Keratinocyte (primary cell): ENCODE measurements at regions not wholly inside any gene's neighbourhood (a gene's known extent, or its start where the extent isn't known, plus 50 kb on each side); places are given as distances from the start of the nearest gene placed in this dataset.

Experiments used
- EZH2 ChIP-seq: IDR thresholded peaks from one replicate; pipeline ENCODE4 v1.6.1; 2012; ENCODE audit warnings: inconsistent platforms, mild to moderate bottlenecking, low read length, moderate library complexity
- TF ChIP-seq, protein P1 (sequence below), 3 experiments: IDR thresholded peaks in 1 of 3; conservative IDR thresholded peaks in 1 of 3; optimal IDR thresholded peaks in 1 of 3; 2 replicates in 2 of 3; 3 replicates in 1 of 3; pipeline versions ENCODE3 to v1.5.1; 2011; ENCODE audit warnings: low read length in 3 of 3, mild to moderate bottlenecking in 3 of 3, moderate library complexity in 2 of 3, control low read depth in 1 of 3, inconsistent platforms in 1 of 3; ENCODE audit not compliant: insufficient read depth in 2 of 3; ENCODE audit errors: extremely low read depth in 1 of 3

- TF ChIP-seq, protein P1, sequence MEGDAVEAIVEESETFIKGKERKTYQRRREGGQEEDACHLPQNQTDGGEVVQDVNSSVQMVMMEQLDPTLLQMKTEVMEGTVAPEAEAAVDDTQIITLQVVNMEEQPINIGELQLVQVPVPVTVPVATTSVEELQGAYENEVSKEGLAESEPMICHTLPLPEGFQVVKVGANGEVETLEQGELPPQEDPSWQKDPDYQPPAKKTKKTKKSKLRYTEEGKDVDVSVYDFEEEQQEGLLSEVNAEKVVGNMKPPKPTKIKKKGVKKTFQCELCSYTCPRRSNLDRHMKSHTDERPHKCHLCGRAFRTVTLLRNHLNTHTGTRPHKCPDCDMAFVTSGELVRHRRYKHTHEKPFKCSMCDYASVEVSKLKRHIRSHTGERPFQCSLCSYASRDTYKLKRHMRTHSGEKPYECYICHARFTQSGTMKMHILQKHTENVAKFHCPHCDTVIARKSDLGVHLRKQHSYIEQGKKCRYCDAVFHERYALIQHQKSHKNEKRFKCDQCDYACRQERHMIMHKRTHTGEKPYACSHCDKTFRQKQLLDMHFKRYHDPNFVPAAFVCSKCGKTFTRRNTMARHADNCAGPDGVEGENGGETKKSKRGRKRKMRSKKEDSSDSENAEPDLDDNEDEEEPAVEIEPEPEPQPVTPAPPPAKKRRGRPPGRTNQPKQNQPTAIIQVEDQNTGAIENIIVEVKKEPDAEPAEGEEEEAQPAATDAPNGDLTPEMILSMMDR (optimal IDR thresholded peaks at IDR 0.05 in 1 of 3, IDR thresholded peaks at IDR 0.05 in 1 of 3, conservative IDR thresholded peaks at IDR 0.05 in 1 of 3; ENCODE audit: extremely low read depth in 1 of 3, insufficient read depth in 2 of 3, low read length in 3 of 3): no peak
- TF ChIP-seq EZH2: no peak
Measured at GRCh38 chr22:44609400-44609988, 92.5 kb upstream of the PRR5 start.
